Natural killer cell (primary cell): ENCODE measurements at regions not wholly inside any gene's neighbourhood (a gene's known extent, or its start where the extent isn't known, plus 50 kb on each side); places are given as distances from the start of the nearest gene placed in this dataset.
A peak's percentile ranks its signal among the peaks of the same experiment; 100 is the strongest.

Source experiments
- ATAC-seq, 3 donors: fragments of 150-1000 bp in 2 of 3; fragments of 200-7000 bp in 1 of 3; cut with Tn5 transposase; 1 replicate in 1 of 3; 2 replicates in 2 of 3; pipeline ENCODE4 v1.10.0; 2021; ENCODE audit warnings: mild to moderate bottlenecking in 2 of 3, moderate library complexity in 2 of 3
- DNase-seq, 2 donors: peaks; one replicate each; pipeline versions ENCODE4 v3.0.0 to v3.0.0-alpha.2; 2013 to 2021; ENCODE audit warnings: mixed read lengths in 1 of 2
- H3K27ac ChIP-seq: one replicate; pipeline ENCODE4 v1.5.1; 2013; ENCODE audit warnings: mild to moderate bottlenecking, low read length
- H3K27me3 ChIP-seq: one replicate; pipeline ENCODE4 v1.6.1; 2013; ENCODE audit warnings: low read length; ENCODE audit not compliant: control insufficient read depth, insufficient read depth
- H3K36me3 ChIP-seq: one replicate; pipeline ENCODE4 v1.6.1; 2013; ENCODE audit warnings: low read length; ENCODE audit not compliant: control insufficient read depth, insufficient read depth
- H3K4me1 ChIP-seq: one replicate; pipeline ENCODE4 v1.6.1; 2013; ENCODE audit warnings: low read length; ENCODE audit not compliant: control insufficient read depth, insufficient read depth
- H3K4me3 ChIP-seq: one replicate; pipeline ENCODE4 v1.5.1; 2013; ENCODE audit warnings: low read length
- H3K9me3 ChIP-seq: one replicate; pipeline ENCODE4 v1.6.1; 2013; ENCODE audit warnings: low read length; ENCODE audit not compliant: control insufficient read depth, insufficient read depth
- H3K27ac Mint-ChIP-seq, 2 donors: one replicate each; pipeline ENCODE4 v1.8.0; 2022; ENCODE audit warnings: mild to moderate bottlenecking in 2 of 2, mixed read lengths in 2 of 2, moderate library complexity in 1 of 2
- H3K27me3 Mint-ChIP-seq, 2 donors: one replicate each; pipeline ENCODE4 v1.8.0; 2022; ENCODE audit warnings: low read depth in 2 of 2, mixed read lengths in 2 of 2
- H3K36me3 Mint-ChIP-seq: one replicate; pipeline ENCODE4 v1.8.0; 2022; ENCODE audit warnings: mixed read lengths
- H3K4me1 Mint-ChIP-seq, 2 donors: one replicate each; pipeline ENCODE4 v1.8.0; 2022; ENCODE audit warnings: mixed read lengths in 2 of 2
- H3K4me3 Mint-ChIP-seq: one replicate; pipeline ENCODE4 v1.8.0; 2022; ENCODE audit warnings: mild to moderate bottlenecking, moderate library complexity, mixed read lengths
- H3K9me3 Mint-ChIP-seq, 2 donors: one replicate each; pipeline ENCODE4 v1.8.0; 2022; ENCODE audit warnings: mixed read lengths in 2 of 2
- CTCF ChIP-seq: fragments of 200-600 bp; IDR thresholded peaks from one replicate; pipeline ENCODE4 v1.8.0; 2022; ENCODE audit warnings: antibody characterized with exemption
- WGBS: methylation state at CpG from one replicate; pipeline ENCODE4 v1.1.7; 2013; ENCODE audit warnings: missing lambda C conversion rate; ENCODE audit not compliant: insufficient coverage; 5-methylcytosine and 5-hydroxymethylcytosine counted together
- intact Hi-C: fragments of 100-400 bp; cut with micrococcal nuclease; formaldehyde crosslinking; loops from one replicate; pipeline ENCODE4 v1.14.2; 2022

- ATAC-seq, result no peak
- DNase-seq, result no peak
- WGBS, result 79% methylated on average over 4 of the region's 4 CpGs
- H3K27me3 Mint-ChIP-seq, result peaks cover 0 to 16% of the 10 kb centered on the region in 2 donors
- H3K36me3 Mint-ChIP-seq, result no peaks in the 10 kb centered on the region
- H3K4me3 Mint-ChIP-seq, result no peak overlapping the region
- H3K27me3 ChIP-seq, result no peaks in the 10 kb centered on the region
- no peak overlapping the region for H3K27ac ChIP-seq
- no peaks in the 10 kb centered on the region for H3K36me3 ChIP-seq
- no peak for TF ChIP-seq CTCF
- H3K9me3 ChIP-seq, result no peaks in the 10 kb centered on the region
- H3K4me1 Mint-ChIP-seq, result peaks cover 0 to 10% of the 10 kb centered on the region in 2 donors
- peaks cover 5% of the 10 kb centered on the region for H3K4me1 ChIP-seq
- H3K4me3 ChIP-seq, result no peak overlapping the region
- H3K9me3 Mint-ChIP-seq, result no peaks in the 10 kb centered on the region
- intact Hi-C loops, result no loop called here
- no peak overlapping the region for H3K27ac Mint-ChIP-seq
Observed at GRCh38 chr2:11903085-11903606, 156.7 kb downstream of the LPIN1 start.

- no peak overlapping the region for H3K4me3 Mint-ChIP-seq
- no peak for DNase-seq
- intact Hi-C loops, result no loop called here
- 57% methylated on average over 5 of the region's 5 CpGs for WGBS
- H3K36me3 Mint-ChIP-seq, result no peaks in the 10 kb centered on the region
- H3K9me3 Mint-ChIP-seq, result no peaks in the 10 kb centered on the region
- Histone ChIP-seq H3K27ac (no peak overlapping the region), H3K36me3 (no peaks in the 10 kb centered on the region), H3K27me3 (no peaks in the 10 kb centered on the region), H3K4me3 (no peak overlapping the region), H3K4me1 (peaks cover 5% of the 10 kb centered on the region), H3K9me3 (no peaks in the 10 kb centered on the region)
- H3K27ac Mint-ChIP-seq, result no peak overlapping the region
- TF ChIP-seq CTCF, result no peak
- H3K4me1 Mint-ChIP-seq, result peaks cover 0 to 10% of the 10 kb centered on the region in 2 donors
- H3K27me3 Mint-ChIP-seq, result peaks cover 0 to 13% of the 10 kb centered on the region in 2 donors
- ATAC-seq, result peak in 1 of 3 donors; percentile 46
Observed at GRCh38 chr2:11904029-11904428, 157.6 kb downstream of the LPIN1 start.

GRCh38 chr2:11904941-11905340 is 158.5 kb downstream of the LPIN1 start:
- ATAC-seq (no peak), DNase-seq (no peak)
- no peak overlapping the region for H3K27ac ChIP-seq
- H3K36me3 Mint-ChIP-seq, result no peaks in the 10 kb centered on the region
- H3K4me1 Mint-ChIP-seq, result peaks cover 0 to 10% of the 10 kb centered on the region in 2 donors
- H3K4me3 ChIP-seq, result no peak overlapping the region
- H3K27ac Mint-ChIP-seq, result no peak overlapping the region
- WGBS, result 81% methylated on average over 3 of the region's 3 CpGs
- H3K27me3 ChIP-seq, result no peaks in the 10 kb centered on the region
- H3K4me1 ChIP-seq, result peaks cover 5% of the 10 kb centered on the region
- TF ChIP-seq CTCF, result no peak
- intact Hi-C loops, result no loop called here
- H3K9me3 Mint-ChIP-seq, result no peaks in the 10 kb centered on the region
- H3K4me3 Mint-ChIP-seq, result no peak overlapping the region
- peaks cover 0 to 20% of the 10 kb centered on the region in 2 donors for H3K27me3 Mint-ChIP-seq
- H3K9me3 ChIP-seq, result no peaks in the 10 kb centered on the region
- H3K36me3 ChIP-seq, result no peaks in the 10 kb centered on the region

GRCh38 chr2:11907190-11907589 is 160.8 kb downstream of the LPIN1 start:
- Mint-ChIP-seq H3K4me1 (peaks cover 0 to 10% of the 10 kb centered on the region in 2 donors), H3K27ac (no peak overlapping the region), H3K9me3 (no peaks in the 10 kb centered on the region), H3K4me3 (no peak overlapping the region), H3K27me3 (peaks cover 4 to 24% of the 10 kb centered on the region in 2 donors), H3K36me3 (no peaks in the 10 kb centered on the region)
- TF ChIP-seq CTCF, result no peak
- peaks cover 5% of the 10 kb centered on the region for H3K4me1 ChIP-seq
- H3K4me3 ChIP-seq, result no peak overlapping the region
- 70% methylated on average over 6 of the region's 6 CpGs for WGBS
- no peak overlapping the region for H3K27ac ChIP-seq
- DNase-seq, result no peak
- intact Hi-C loops, result no loop called here
- H3K9me3 ChIP-seq, result no peaks in the 10 kb centered on the region
- no peaks in the 10 kb centered on the region for H3K27me3 ChIP-seq
- no peak for ATAC-seq
- no peaks in the 10 kb centered on the region for H3K36me3 ChIP-seq
